WTC11 (cell line): ENCODE measurements at regions not wholly inside any gene's neighbourhood (a gene's known extent, or its start where the extent isn't known, plus 50 kb on each side); places are given as distances from the start of the nearest gene placed in this dataset.

ENCODE experiments used
- ATAC-seq: fragments of 200-7000 bp; cut with Tn5 transposase; 2 replicates; pipeline ENCODE4 v1.10.0; 2021; ENCODE audit warnings: mild to moderate bottlenecking, moderate library complexity
- CTCF ChIA-PET: fragments of 300-600 bp; sonication (Branson Sonifier 250); formaldehyde crosslinking; loops from one replicate; lab custom pipeline; 2021; ENCODE audit warnings: antibody characterized with exemption; lab: Charles Lee
- POLR2A ChIA-PET: fragments of 350-600 bp; sonication (Branson Sonifier 250); formaldehyde crosslinking; loops from one replicate; lab custom pipeline; 2021; ENCODE audit warnings: antibody characterized with exemption; lab: Charles Lee
- DNase-seq: peaks from one replicate; pipeline ENCODE4 v3.0.0; 2021; ENCODE audit warnings: low spot score
- H3K27ac Mint-ChIP-seq: 2 replicates; pipeline ENCODE4 v1.8.0; 2021; ENCODE audit warnings: mixed read lengths
- H3K27me3 Mint-ChIP-seq: 2 replicates; pipeline ENCODE4 v1.8.0; 2021; ENCODE audit warnings: low read depth, mild to moderate bottlenecking, moderate library complexity, mixed read lengths
- H3K36me3 Mint-ChIP-seq: 2 replicates; pipeline ENCODE4 v1.8.0; 2021; ENCODE audit warnings: mixed read lengths
- H3K4me1 Mint-ChIP-seq: 2 replicates; pipeline ENCODE4 v1.8.0; 2022; ENCODE audit warnings: mixed read lengths
- H3K4me3 Mint-ChIP-seq: 2 replicates; pipeline ENCODE4 v1.8.0; 2021; ENCODE audit warnings: mild to moderate bottlenecking, moderate library complexity, mixed read lengths
- H3K9me3 Mint-ChIP-seq: 2 replicates; pipeline ENCODE4 v1.8.0; 2021; ENCODE audit warnings: mixed read lengths
- CREB1 ChIP-seq: sonication (generic); formaldehyde crosslinking; IDR thresholded peaks from 2 replicates; pipeline ENCODE4 v1.8.0; 2023; ENCODE audit warnings: mild to moderate bottlenecking, missing genetic modification reagents
- CREM ChIP-seq: sonication (generic); formaldehyde crosslinking; IDR thresholded peaks from 2 replicates; pipeline ENCODE4 v1.8.1; 2022; ENCODE audit warnings: mild to moderate bottlenecking, missing genetic modification reagents, moderate library complexity
- FOXJ3 ChIP-seq: sonication (generic); formaldehyde crosslinking; IDR thresholded peaks from 2 replicates; pipeline ENCODE4 v1.9.0; 2021; ENCODE audit warnings: missing genetic modification reagents, mild to moderate bottlenecking, borderline replicate concordance
- MXD4 ChIP-seq: fragments of 250-450 bp; sonication (Bioruptor Pico); IDR thresholded peaks from 2 replicates; pipeline ENCODE4 v1.8.0; 2021; ENCODE audit warnings: mild to moderate bottlenecking, moderate library complexity, borderline replicate concordance
- MYBL2 ChIP-seq: sonication (generic); formaldehyde crosslinking; IDR thresholded peaks from 2 replicates; pipeline ENCODE4 v1.8.1; 2023; ENCODE audit warnings: mild to moderate bottlenecking, moderate library complexity, missing genetic modification reagents
- RELA ChIP-seq: sonication (generic); formaldehyde crosslinking; IDR thresholded peaks from 2 replicates; pipeline ENCODE4 v1.8.1; 2022; ENCODE audit warnings: missing genetic modification reagents, mild to moderate bottlenecking, borderline replicate concordance
- SMAD4 ChIP-seq: sonication (generic); formaldehyde crosslinking; IDR thresholded peaks from 2 replicates; pipeline ENCODE4 v1.8.0; 2022; ENCODE audit warnings: mild to moderate bottlenecking, missing genetic modification reagents
- SOX15 ChIP-seq: fragments of 250-450 bp; sonication (Bioruptor Pico); IDR thresholded peaks from 2 replicates; pipeline ENCODE4 v1.9.0; 2021; ENCODE audit warnings: mild to moderate bottlenecking
- TF ChIP-seq, protein P1 (sequence below): sonication (generic); formaldehyde crosslinking; IDR thresholded peaks from 2 replicates; pipeline ENCODE4 v1.8.1; 2022; ENCODE audit warnings: mild to moderate bottlenecking, missing genetic modification reagents, moderate library complexity, borderline replicate concordance
- TF ChIP-seq, protein P2 (sequence below): sonication (generic); formaldehyde crosslinking; IDR thresholded peaks from 2 replicates; pipeline ENCODE4 v1.8.1; 2023; ENCODE audit warnings: mild to moderate bottlenecking, missing genetic modification reagents, moderate library complexity
- TF ChIP-seq, protein P3 (sequence below): sonication (generic); formaldehyde crosslinking; IDR thresholded peaks from 2 replicates; pipeline ENCODE4 v1.8.0; 2023; ENCODE audit warnings: missing genetic modification reagents, mild to moderate bottlenecking, borderline replicate concordance
- TF ChIP-seq, protein P4 (sequence below): sonication (generic); formaldehyde crosslinking; IDR thresholded peaks from 2 replicates; pipeline ENCODE4 v1.8.0; 2023; ENCODE audit warnings: missing genetic modification reagents
- TF ChIP-seq, protein P5 (sequence below): sonication (generic); formaldehyde crosslinking; IDR thresholded peaks from 2 replicates; pipeline ENCODE4 v1.8.0; 2022; ENCODE audit warnings: mild to moderate bottlenecking, missing genetic modification reagents
- TF ChIP-seq, protein P6 (sequence below): sonication (generic); formaldehyde crosslinking; IDR thresholded peaks from 2 replicates; pipeline ENCODE4 v1.8.1; 2022; ENCODE audit warnings: low read depth, mild to moderate bottlenecking, moderate library complexity, missing genetic modification reagents, borderline replicate concordance
- TF ChIP-seq, protein P7 (sequence below): sonication (generic); formaldehyde crosslinking; IDR thresholded peaks from 2 replicates; pipeline ENCODE4 v1.8.1; 2023; ENCODE audit warnings: mild to moderate bottlenecking, missing genetic modification reagents, borderline replicate concordance
- TF ChIP-seq, protein P8 (sequence below): sonication (generic); formaldehyde crosslinking; IDR thresholded peaks from 2 replicates; pipeline ENCODE4 v1.8.1; 2022; ENCODE audit warnings: missing genetic modification reagents, borderline replicate concordance

DNA sequence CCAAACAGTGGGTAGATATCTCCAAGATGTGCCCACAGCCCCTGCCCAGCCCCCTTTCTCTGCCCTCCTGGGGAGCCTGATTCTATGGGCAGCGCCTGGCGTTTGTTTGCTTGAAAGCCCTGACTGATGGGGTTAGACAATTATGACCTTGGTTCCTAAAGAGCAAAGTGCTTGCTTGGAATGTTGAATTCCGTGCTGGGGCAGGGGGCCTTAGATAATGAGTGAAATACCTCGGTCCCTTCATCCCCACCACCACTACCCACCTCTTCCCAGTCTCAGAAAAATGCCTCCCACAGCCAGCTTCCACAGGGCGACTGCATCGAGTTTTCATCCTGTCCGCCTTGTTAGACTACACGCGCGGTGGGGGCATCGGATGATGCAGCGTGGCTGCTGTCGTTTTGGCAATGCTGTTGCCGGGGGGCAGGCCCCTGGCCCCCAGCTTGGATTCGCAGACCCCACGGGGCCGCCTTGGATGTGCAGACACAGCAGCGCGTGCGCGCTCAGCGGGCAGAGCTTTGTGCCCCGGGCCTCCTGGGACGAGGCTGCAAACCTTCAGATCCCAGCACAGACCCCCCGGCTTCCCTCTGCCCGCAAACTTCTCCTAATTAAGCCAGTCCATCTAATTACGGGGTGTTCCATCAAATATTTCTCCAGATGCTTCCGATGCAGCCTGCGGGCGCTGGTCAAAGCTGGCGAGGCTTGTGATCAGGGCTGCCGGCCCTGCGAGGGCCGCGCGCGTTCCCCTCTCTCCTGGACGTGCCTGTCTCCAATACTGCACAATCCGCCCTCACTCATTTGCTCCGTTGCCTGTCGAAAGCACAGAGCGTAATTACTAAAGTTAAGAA, 86.1 kb downstream of the LINC00237 start (continued):
- TF ChIP-seq, protein P1, sequence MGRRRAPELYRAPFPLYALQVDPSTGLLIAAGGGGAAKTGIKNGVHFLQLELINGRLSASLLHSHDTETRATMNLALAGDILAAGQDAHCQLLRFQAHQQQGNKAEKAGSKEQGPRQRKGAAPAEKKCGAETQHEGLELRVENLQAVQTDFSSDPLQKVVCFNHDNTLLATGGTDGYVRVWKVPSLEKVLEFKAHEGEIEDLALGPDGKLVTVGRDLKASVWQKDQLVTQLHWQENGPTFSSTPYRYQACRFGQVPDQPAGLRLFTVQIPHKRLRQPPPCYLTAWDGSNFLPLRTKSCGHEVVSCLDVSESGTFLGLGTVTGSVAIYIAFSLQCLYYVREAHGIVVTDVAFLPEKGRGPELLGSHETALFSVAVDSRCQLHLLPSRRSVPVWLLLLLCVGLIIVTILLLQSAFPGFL (CRISPR knock-in tag) = no peak
- no peak for TF ChIP-seq MXD4 (CRISPR knock-in tag)
- TF ChIP-seq, protein P2, sequence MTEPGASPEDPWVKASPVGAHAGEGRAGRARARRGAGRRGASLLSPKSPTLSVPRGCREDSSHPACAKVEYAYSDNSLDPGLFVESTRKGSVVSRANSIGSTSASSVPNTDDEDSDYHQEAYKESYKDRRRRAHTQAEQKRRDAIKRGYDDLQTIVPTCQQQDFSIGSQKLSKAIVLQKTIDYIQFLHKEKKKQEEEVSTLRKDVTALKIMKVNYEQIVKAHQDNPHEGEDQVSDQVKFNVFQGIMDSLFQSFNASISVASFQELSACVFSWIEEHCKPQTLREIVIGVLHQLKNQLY (CRISPR knock-in tag) = no peak

DNA sequence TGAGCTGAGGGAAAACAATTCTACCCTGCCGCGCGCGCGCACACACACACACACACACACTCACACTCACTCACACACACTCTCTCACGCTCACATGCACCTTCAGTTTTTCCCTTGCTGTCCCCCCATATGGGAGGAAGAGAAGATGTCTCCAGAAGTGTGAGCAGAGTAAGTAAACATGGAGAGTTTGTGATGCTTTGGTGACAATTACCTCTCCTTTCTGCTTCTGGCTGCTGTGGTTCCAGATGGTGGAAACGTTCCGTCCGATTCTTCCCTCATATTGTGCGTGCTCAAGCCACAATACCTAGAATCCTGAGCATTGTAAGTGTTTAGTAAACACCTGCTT, 86.7 kb downstream of the LINC00237 start:
- ATAC-seq = no peak
- Mint-ChIP-seq H3K4me1 (peaks cover 38% of the 10 kb centered on the region), H3K9me3 (no peaks in the 10 kb centered on the region), H3K4me3 (no peak overlapping the region), H3K36me3 (no peaks in the 10 kb centered on the region), H3K27me3 (peaks cover 11% of the 10 kb centered on the region), H3K27ac (no peak overlapping the region)
- ChIA-PET POLR2A (no interaction called here), CTCF (interaction anchor here (1.4 to 1.7 kb wide), 2 partner anchors 8 to 30 kb away, joined by 7 to 8 read pairs; no protein-coding TSS in a partner anchor)
- no peak for DNase-seq
- TF ChIP-seq, protein P3, sequence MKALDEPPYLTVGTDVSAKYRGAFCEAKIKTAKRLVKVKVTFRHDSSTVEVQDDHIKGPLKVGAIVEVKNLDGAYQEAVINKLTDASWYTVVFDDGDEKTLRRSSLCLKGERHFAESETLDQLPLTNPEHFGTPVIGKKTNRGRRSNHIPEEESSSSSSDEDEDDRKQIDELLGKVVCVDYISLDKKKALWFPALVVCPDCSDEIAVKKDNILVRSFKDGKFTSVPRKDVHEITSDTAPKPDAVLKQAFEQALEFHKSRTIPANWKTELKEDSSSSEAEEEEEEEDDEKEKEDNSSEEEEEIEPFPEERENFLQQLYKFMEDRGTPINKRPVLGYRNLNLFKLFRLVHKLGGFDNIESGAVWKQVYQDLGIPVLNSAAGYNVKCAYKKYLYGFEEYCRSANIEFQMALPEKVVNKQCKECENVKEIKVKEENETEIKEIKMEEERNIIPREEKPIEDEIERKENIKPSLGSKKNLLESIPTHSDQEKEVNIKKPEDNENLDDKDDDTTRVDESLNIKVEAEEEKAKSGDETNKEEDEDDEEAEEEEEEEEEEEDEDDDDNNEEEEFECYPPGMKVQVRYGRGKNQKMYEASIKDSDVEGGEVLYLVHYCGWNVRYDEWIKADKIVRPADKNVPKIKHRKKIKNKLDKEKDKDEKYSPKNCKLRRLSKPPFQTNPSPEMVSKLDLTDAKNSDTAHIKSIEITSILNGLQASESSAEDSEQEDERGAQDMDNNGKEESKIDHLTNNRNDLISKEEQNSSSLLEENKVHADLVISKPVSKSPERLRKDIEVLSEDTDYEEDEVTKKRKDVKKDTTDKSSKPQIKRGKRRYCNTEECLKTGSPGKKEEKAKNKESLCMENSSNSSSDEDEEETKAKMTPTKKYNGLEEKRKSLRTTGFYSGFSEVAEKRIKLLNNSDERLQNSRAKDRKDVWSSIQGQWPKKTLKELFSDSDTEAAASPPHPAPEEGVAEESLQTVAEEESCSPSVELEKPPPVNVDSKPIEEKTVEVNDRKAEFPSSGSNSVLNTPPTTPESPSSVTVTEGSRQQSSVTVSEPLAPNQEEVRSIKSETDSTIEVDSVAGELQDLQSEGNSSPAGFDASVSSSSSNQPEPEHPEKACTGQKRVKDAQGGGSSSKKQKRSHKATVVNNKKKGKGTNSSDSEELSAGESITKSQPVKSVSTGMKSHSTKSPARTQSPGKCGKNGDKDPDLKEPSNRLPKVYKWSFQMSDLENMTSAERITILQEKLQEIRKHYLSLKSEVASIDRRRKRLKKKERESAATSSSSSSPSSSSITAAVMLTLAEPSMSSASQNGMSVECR (CRISPR knock-in tag) = no peak
- no peak for TF ChIP-seq SMAD4 (CRISPR knock-in tag)
- TF ChIP-seq, protein P4, sequence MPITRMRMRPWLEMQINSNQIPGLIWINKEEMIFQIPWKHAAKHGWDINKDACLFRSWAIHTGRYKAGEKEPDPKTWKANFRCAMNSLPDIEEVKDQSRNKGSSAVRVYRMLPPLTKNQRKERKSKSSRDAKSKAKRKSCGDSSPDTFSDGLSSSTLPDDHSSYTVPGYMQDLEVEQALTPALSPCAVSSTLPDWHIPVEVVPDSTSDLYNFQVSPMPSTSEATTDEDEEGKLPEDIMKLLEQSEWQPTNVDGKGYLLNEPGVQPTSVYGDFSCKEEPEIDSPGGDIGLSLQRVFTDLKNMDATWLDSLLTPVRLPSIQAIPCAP (CRISPR knock-in tag) = no peak
- TF ChIP-seq CREM (CRISPR knock-in tag) = no peak
- TF ChIP-seq, protein P5, sequence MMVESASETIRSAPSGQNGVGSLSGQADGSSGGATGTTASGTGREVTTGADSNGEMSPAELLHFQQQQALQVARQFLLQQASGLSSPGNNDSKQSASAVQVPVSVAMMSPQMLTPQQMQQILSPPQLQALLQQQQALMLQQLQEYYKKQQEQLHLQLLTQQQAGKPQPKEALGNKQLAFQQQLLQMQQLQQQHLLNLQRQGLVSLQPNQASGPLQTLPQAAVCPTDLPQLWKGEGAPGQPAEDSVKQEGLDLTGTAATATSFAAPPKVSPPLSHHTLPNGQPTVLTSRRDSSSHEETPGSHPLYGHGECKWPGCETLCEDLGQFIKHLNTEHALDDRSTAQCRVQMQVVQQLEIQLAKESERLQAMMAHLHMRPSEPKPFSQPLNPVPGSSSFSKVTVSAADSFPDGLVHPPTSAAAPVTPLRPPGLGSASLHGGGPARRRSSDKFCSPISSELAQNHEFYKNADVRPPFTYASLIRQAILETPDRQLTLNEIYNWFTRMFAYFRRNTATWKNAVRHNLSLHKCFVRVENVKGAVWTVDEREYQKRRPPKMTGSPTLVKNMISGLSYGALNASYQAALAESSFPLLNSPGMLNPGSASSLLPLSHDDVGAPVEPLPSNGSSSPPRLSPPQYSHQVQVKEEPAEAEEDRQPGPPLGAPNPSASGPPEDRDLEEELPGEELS (CRISPR knock-in tag) = no peak
- no peak for TF ChIP-seq FOXJ3
- TF ChIP-seq MYBL2 (CRISPR knock-in tag) = no peak
- TF ChIP-seq, protein P6, sequence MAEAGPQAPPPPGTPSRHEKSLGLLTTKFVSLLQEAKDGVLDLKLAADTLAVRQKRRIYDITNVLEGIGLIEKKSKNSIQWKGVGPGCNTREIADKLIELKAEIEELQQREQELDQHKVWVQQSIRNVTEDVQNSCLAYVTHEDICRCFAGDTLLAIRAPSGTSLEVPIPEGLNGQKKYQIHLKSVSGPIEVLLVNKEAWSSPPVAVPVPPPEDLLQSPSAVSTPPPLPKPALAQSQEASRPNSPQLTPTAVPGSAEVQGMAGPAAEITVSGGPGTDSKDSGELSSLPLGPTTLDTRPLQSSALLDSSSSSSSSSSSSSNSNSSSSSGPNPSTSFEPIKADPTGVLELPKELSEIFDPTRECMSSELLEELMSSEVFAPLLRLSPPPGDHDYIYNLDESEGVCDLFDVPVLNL (CRISPR knock-in tag) = no peak
- TF ChIP-seq, protein P7, sequence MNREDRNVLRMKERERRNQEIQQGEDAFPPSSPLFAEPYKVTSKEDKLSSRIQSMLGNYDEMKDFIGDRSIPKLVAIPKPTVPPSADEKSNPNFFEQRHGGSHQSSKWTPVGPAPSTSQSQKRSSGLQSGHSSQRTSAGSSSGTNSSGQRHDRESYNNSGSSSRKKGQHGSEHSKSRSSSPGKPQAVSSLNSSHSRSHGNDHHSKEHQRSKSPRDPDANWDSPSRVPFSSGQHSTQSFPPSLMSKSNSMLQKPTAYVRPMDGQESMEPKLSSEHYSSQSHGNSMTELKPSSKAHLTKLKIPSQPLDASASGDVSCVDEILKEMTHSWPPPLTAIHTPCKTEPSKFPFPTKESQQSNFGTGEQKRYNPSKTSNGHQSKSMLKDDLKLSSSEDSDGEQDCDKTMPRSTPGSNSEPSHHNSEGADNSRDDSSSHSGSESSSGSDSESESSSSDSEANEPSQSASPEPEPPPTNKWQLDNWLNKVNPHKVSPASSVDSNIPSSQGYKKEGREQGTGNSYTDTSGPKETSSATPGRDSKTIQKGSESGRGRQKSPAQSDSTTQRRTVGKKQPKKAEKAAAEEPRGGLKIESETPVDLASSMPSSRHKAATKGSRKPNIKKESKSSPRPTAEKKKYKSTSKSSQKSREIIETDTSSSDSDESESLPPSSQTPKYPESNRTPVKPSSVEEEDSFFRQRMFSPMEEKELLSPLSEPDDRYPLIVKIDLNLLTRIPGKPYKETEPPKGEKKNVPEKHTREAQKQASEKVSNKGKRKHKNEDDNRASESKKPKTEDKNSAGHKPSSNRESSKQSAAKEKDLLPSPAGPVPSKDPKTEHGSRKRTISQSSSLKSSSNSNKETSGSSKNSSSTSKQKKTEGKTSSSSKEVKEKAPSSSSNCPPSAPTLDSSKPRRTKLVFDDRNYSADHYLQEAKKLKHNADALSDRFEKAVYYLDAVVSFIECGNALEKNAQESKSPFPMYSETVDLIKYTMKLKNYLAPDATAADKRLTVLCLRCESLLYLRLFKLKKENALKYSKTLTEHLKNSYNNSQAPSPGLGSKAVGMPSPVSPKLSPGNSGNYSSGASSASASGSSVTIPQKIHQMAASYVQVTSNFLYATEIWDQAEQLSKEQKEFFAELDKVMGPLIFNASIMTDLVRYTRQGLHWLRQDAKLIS (CRISPR knock-in tag) = no peak
- TF ChIP-seq CREB1 = no peak
- TF ChIP-seq RELA (CRISPR knock-in tag) = no peak
- TF ChIP-seq, protein P8, sequence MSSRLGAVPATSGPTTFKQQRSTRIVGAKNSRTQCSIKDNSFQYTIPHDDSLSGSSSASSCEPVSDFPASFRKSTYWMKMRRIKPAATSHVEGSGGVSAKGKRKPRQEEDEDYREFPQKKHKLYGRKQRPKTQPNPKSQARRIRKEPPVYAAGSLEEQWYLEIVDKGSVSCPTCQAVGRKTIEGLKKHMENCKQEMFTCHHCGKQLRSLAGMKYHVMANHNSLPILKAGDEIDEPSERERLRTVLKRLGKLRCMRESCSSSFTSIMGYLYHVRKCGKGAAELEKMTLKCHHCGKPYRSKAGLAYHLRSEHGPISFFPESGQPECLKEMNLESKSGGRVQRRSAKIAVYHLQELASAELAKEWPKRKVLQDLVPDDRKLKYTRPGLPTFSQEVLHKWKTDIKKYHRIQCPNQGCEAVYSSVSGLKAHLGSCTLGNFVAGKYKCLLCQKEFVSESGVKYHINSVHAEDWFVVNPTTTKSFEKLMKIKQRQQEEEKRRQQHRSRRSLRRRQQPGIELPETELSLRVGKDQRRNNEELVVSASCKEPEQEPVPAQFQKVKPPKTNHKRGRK = no peak
- TF ChIP-seq SOX15 = no peak
